K562 (cell line): ENCODE measurements at regions not wholly inside any gene's neighbourhood (a gene's known extent, or its start where the extent isn't known, plus 50 kb on each side); places are given as distances from the start of the nearest gene placed in this dataset.

ENCODE experiments used
- ARID3B ChIP-seq: fragments of 250-450 bp; sonication (Bioruptor Pico); IDR thresholded peaks from 2 replicates; pipeline ENCODE4 v1.4.0; 2020; ENCODE audit warnings: borderline replicate concordance
- CLOCK ChIP-seq: fragments of 250-450 bp; sonication (Bioruptor Pico); IDR thresholded peaks from 2 replicates; pipeline ENCODE4 v1.4.0; 2020; ENCODE audit warnings: mild to moderate bottlenecking, moderate library complexity, borderline replicate concordance
- RFX7 ChIP-seq: fragments of 250-450 bp; sonication (Bioruptor Pico); IDR thresholded peaks from 2 replicates; pipeline ENCODE4 v1.5.1; 2021; ENCODE audit warnings: mild to moderate bottlenecking
- SOX6 ChIP-seq: fragments of 450-650 bp; IDR thresholded peaks from 2 replicates; pipeline ENCODE4 v1.6.1; 2014; ENCODE audit warnings: mild to moderate bottlenecking
- ZBTB34 ChIP-seq: fragments of 250-450 bp; sonication (Bioruptor Pico); IDR thresholded peaks from 2 replicates; pipeline ENCODE4 v1.8.0; 2021; ENCODE audit warnings: mild to moderate bottlenecking, moderate library complexity
- ZNF232 ChIP-seq: sonication (generic); formaldehyde crosslinking; IDR thresholded peaks from 2 replicates; pipeline ENCODE4 v1.8.0; 2022; ENCODE audit warnings: mild to moderate bottlenecking, missing genetic modification reagents
- TF ChIP-seq, protein P1 (sequence below): fragments of 250-450 bp; sonication (Bioruptor Pico); IDR thresholded peaks from 2 replicates; pipeline ENCODE4 v1.4.0; 2020
- TF ChIP-seq, protein P2 (sequence below): fragments of 250-450 bp; sonication (Bioruptor Pico); IDR thresholded peaks from 2 replicates; pipeline ENCODE4 v1.8.0; 2021; ENCODE audit warnings: moderate library complexity, mild to moderate bottlenecking, inconsistent platforms

DNA sequence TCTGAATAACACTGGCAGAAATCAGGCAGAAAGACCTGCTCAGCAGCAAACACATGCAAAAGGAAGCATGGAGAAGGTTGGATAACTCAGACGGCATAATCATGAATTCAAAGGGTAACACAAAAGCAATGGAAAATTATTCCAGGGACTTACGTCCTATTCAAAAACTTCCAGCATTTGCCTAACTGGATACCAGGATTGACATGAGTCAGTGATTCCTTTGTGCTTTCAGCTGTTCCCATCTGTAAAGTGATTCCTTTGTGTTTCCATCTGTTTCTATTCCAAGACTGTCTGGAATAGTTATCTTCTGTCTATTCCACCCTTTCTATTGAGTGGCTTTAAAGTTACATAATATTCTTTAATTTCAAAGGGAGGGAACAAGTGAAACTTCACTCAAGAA, 1361.7 kb upstream of the CDH9 start (continued):
- TF ChIP-seq ARID3B (CRISPR knock-in tag) (no peak), ZBTB34 (CRISPR knock-in tag) (no peak), ZNF232 (CRISPR knock-in tag) (no peak), CLOCK (CRISPR knock-in tag) (no peak), RFX7 (CRISPR knock-in tag) (no peak), SOX6 (no peak)
- TF ChIP-seq, protein P1, sequence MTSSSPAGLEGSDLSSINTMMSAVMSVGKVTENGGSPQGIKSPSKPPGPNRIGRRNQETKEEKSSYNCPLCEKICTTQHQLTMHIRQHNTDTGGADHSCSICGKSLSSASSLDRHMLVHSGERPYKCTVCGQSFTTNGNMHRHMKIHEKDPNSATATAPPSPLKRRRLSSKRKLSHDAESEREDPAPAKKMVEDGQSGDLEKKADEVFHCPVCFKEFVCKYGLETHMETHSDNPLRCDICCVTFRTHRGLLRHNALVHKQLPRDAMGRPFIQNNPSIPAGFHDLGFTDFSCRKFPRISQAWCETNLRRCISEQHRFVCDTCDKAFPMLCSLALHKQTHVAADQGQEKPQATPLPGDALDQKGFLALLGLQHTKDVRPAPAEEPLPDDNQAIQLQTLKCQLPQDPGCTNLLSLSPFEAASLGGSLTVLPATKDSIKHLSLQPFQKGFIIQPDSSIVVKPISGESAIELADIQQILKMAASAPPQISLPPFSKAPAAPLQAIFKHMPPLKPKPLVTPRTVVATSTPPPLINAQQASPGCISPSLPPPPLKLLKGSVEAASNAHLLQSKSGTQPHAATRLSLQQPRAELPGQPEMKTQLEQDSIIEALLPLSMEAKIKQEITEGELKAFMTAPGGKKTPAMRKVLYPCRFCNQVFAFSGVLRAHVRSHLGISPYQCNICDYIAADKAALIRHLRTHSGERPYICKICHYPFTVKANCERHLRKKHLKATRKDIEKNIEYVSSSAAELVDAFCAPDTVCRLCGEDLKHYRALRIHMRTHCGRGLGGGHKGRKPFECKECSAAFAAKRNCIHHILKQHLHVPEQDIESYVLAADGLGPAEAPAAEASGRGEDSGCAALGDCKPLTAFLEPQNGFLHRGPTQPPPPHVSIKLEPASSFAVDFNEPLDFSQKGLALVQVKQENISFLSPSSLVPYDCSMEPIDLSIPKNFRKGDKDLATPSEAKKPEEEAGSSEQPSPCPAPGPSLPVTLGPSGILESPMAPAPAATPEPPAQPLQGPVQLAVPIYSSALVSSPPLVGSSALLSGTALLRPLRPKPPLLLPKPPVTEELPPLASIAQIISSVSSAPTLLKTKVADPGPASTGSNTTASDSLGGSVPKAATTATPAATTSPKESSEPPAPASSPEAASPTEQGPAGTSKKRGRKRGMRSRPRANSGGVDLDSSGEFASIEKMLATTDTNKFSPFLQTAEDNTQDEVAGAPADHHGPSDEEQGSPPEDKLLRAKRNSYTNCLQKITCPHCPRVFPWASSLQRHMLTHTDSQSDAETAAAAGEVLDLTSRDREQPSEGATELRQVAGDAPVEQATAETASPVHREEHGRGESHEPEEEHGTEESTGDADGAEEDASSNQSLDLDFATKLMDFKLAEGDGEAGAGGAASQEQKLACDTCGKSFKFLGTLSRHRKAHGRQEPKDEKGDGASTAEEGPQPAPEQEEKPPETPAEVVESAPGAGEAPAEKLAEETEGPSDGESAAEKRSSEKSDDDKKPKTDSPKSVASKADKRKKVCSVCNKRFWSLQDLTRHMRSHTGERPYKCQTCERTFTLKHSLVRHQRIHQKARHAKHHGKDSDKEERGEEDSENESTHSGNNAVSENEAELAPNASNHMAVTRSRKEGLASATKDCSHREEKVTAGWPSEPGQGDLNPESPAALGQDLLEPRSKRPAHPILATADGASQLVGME (CRISPR knock-in tag) = no peak
- TF ChIP-seq, protein P2, sequence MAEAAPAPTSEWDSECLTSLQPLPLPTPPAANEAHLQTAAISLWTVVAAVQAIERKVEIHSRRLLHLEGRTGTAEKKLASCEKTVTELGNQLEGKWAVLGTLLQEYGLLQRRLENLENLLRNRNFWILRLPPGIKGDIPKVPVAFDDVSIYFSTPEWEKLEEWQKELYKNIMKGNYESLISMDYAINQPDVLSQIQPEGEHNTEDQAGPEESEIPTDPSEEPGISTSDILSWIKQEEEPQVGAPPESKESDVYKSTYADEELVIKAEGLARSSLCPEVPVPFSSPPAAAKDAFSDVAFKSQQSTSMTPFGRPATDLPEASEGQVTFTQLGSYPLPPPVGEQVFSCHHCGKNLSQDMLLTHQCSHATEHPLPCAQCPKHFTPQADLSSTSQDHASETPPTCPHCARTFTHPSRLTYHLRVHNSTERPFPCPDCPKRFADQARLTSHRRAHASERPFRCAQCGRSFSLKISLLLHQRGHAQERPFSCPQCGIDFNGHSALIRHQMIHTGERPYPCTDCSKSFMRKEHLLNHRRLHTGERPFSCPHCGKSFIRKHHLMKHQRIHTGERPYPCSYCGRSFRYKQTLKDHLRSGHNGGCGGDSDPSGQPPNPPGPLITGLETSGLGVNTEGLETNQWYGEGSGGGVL = no peak
